ENCODE measurements at regions not wholly inside any gene's neighbourhood (a gene's known extent, or its start where the extent isn't known, plus 50 kb on each side); places are given as distances from the start of the nearest gene placed in this dataset.

GRCh38 chr14:26934151-26934550 is 336.3 kb upstream of the NOVA1 start:
- H3K36me3 ChIP-seq (ENCODE audit: control insufficient read depth in 3 of 3, insufficient read depth in 3 of 3, low read length in 3 of 3) = no peaks in the 10 kb centered on the region
- H3K4me1 ChIP-seq (ENCODE audit: control insufficient read depth in 3 of 3, insufficient read depth in 3 of 3, low read length in 3 of 3) = no peaks in the 10 kb centered on the region
- H3K4me3 ChIP-seq (ENCODE audit: low read length in 3 of 3) = no peak overlapping the region
- no peaks in the 10 kb centered on the region for H3K27me3 ChIP-seq (ENCODE audit: control insufficient read depth in 3 of 3, insufficient read depth in 3 of 3, low read length in 3 of 3)
- no peak overlapping the region for H3K9ac ChIP-seq (ENCODE audit: low read depth in 1 of 3, low read length in 3 of 3)
- no peaks in the 10 kb centered on the region for H3K9me3 ChIP-seq (ENCODE audit: control insufficient read depth in 3 of 3, low read length in 3 of 3)
- no peak overlapping the region for H3K27ac ChIP-seq (ENCODE audit: low read depth, low read length)

DNA sequence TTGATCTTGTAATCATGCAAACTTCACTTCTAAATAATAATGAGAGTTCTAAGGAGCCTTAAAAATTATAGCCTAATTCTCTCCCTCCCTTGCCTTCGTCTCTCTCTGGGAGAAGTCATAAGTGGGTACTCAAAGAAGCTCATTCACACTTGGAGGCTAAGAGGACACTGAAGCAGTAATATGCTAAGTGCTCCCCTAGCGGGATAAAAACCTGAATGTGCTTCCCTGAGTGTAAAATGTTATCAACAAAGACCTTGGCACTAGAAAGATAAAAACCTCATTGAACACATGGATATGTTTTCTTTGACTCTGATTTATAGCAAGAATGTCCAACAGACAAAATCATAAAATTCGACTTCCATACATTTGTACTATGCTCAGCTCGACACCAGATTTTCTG is 337.9 kb upstream of the NOVA1 start:
- Histone ChIP-seq H3K4me3 (ENCODE audit: low read length in 3 of 3) (no peak overlapping the region), H3K9ac (ENCODE audit: low read depth in 1 of 3, low read length in 3 of 3) (no peak overlapping the region), H3K27ac (ENCODE audit: low read depth, low read length) (no peak overlapping the region), H3K4me1 (ENCODE audit: control insufficient read depth in 3 of 3, insufficient read depth in 3 of 3, low read length in 3 of 3) (no peaks in the 10 kb centered on the region), H3K27me3 (ENCODE audit: control insufficient read depth in 3 of 3, insufficient read depth in 3 of 3, low read length in 3 of 3) (no peaks in the 10 kb centered on the region), H3K36me3 (ENCODE audit: control insufficient read depth in 3 of 3, insufficient read depth in 3 of 3, low read length in 3 of 3) (no peaks in the 10 kb centered on the region), H3K9me3 (ENCODE audit: control insufficient read depth in 3 of 3, low read length in 3 of 3) (peaks cover 0 to 3% (median 0%) of the 10 kb centered on the region in 3 donors)

DNA sequence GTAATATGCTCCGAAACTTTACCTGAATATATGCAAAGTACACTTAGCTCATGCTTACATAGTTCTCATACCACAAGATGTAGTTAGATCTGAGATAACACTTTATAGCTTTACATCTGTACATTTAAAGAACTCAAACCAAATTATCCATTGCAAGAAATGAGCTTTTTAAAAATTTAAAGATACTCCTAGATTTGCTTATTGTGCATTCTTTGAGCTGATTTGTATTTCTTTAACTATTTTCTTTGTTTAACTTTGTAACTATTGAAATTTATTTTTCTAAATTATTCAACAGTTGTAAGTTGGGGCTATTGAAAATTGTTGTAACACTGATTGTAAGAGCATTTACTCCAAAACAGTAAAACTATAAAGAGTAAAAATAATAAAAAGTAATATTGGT is 340.2 kb upstream of the NOVA1 start:
- Histone ChIP-seq H3K9me3 (ENCODE audit: control insufficient read depth in 3 of 3, low read length in 3 of 3) (peaks cover 0 to 3% (median 0%) of the 10 kb centered on the region in 3 donors), H3K27ac (ENCODE audit: low read depth, low read length) (no peak overlapping the region), H3K9ac (ENCODE audit: low read depth in 1 of 3, low read length in 3 of 3) (no peak overlapping the region), H3K4me3 (ENCODE audit: low read length in 3 of 3) (no peak overlapping the region), H3K27me3 (ENCODE audit: control insufficient read depth in 3 of 3, insufficient read depth in 3 of 3, low read length in 3 of 3) (no peaks in the 10 kb centered on the region), H3K36me3 (ENCODE audit: control insufficient read depth in 3 of 3, insufficient read depth in 3 of 3, low read length in 3 of 3) (no peaks in the 10 kb centered on the region), H3K4me1 (ENCODE audit: control insufficient read depth in 3 of 3, insufficient read depth in 3 of 3, low read length in 3 of 3) (no peaks in the 10 kb centered on the region)

- H3K4me1 ChIP-seq (ENCODE audit: control insufficient read depth in 3 of 3, insufficient read depth in 3 of 3, low read length in 3 of 3) = no peaks in the 10 kb centered on the region
- peaks cover 0 to 3% (median 0%) of the 10 kb centered on the region in 3 donors for H3K9me3 ChIP-seq (ENCODE audit: control insufficient read depth in 3 of 3, low read length in 3 of 3)
Measured at GRCh38 chr14:26939755-26940154, 341.9 kb upstream of the NOVA1 start.

GRCh38 chr14:26941521-26941920 is 343.7 kb upstream of the NOVA1 start:
- Histone ChIP-seq H3K9ac (ENCODE audit: low read depth in 1 of 3, low read length in 3 of 3) (no peak overlapping the region), H3K4me3 (ENCODE audit: low read length in 3 of 3) (no peak overlapping the region), H3K27me3 (ENCODE audit: control insufficient read depth in 3 of 3, insufficient read depth in 3 of 3, low read length in 3 of 3) (no peaks in the 10 kb centered on the region), H3K36me3 (ENCODE audit: control insufficient read depth in 3 of 3, insufficient read depth in 3 of 3, low read length in 3 of 3) (no peaks in the 10 kb centered on the region), H3K27ac (ENCODE audit: low read depth, low read length) (no peak overlapping the region), H3K4me1 (ENCODE audit: control insufficient read depth in 3 of 3, insufficient read depth in 3 of 3, low read length in 3 of 3) (no peaks in the 10 kb centered on the region), H3K9me3 (ENCODE audit: control insufficient read depth in 3 of 3, low read length in 3 of 3) (peaks cover 0 to 3% (median 0%) of the 10 kb centered on the region in 3 donors)

More at GRCh38 chr14:26939755-26940154, 341.9 kb upstream of the NOVA1 start:
- Histone ChIP-seq H3K4me3 (ENCODE audit: low read length in 3 of 3) (no peak overlapping the region), H3K9ac (ENCODE audit: low read depth in 1 of 3, low read length in 3 of 3) (no peak overlapping the region), H3K27ac (ENCODE audit: low read depth, low read length) (no peak overlapping the region), H3K36me3 (ENCODE audit: control insufficient read depth in 3 of 3, insufficient read depth in 3 of 3, low read length in 3 of 3) (no peaks in the 10 kb centered on the region), H3K27me3 (ENCODE audit: control insufficient read depth in 3 of 3, insufficient read depth in 3 of 3, low read length in 3 of 3) (no peaks in the 10 kb centered on the region)

DNA sequence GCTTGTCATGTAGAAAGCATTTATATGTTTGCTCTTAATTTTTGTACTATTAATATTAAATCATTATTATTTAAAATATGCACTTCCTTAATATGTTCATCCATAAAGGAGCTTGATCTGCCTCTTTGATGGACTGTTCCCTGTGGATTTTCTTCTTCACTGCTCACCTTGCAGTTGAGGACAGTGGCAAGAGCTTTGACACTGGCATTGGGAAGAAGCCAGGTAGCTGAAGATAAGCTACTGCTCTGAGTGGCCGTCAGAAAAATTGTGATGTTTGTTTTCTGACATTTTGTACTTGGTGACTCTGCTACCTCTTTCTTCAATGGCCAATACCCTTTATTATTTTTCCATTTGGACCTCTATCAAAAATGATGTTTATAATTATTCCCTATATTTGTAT is 349.4 kb upstream of the NOVA1 start:
- Histone ChIP-seq H3K27me3 (ENCODE audit: control insufficient read depth in 3 of 3, insufficient read depth in 3 of 3, low read length in 3 of 3) (no peaks in the 10 kb centered on the region), H3K9me3 (ENCODE audit: control insufficient read depth in 3 of 3, low read length in 3 of 3) (no peaks in the 10 kb centered on the region), H3K4me1 (ENCODE audit: control insufficient read depth in 3 of 3, insufficient read depth in 3 of 3, low read length in 3 of 3) (no peaks in the 10 kb centered on the region), H3K4me3 (ENCODE audit: low read length in 3 of 3) (no peak overlapping the region), H3K36me3 (ENCODE audit: control insufficient read depth in 3 of 3, insufficient read depth in 3 of 3, low read length in 3 of 3) (no peaks in the 10 kb centered on the region), H3K9ac (ENCODE audit: low read depth in 1 of 3, low read length in 3 of 3) (no peak overlapping the region), H3K27ac (ENCODE audit: low read depth, low read length) (no peak overlapping the region)

DNA sequence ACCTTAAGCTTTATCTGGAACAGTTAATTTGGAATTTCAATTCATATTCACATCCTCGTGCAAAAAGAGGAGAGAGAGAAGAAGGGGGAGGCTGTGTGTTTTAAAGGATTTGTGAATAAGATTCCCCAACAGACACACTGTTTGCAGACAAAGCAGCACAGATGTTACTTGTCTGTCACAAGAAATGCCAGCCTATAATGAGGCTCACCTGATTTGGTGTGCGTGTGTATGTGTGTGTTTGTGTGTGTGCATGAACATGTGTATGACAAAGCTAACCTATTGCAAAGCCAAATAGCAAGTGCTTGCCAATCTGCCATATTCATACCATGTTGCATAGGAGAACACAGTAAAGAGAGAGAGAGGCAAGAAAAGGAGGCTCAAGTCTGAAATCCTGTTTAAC is 361.6 kb upstream of the NOVA1 start:
- H3K27me3 ChIP-seq (ENCODE audit: control insufficient read depth in 3 of 3, insufficient read depth in 3 of 3, low read length in 3 of 3) = no peaks in the 10 kb centered on the region
- H3K9me3 ChIP-seq (ENCODE audit: control insufficient read depth in 3 of 3, low read length in 3 of 3) = no peaks in the 10 kb centered on the region
- H3K4me3 ChIP-seq (ENCODE audit: low read length in 3 of 3) = no peak overlapping the region
- no peaks in the 10 kb centered on the region for H3K36me3 ChIP-seq (ENCODE audit: control insufficient read depth in 3 of 3, insufficient read depth in 3 of 3, low read length in 3 of 3)
- no peak overlapping the region for H3K9ac ChIP-seq (ENCODE audit: low read depth in 1 of 3, low read length in 3 of 3)
- no peaks in the 10 kb centered on the region for H3K4me1 ChIP-seq (ENCODE audit: control insufficient read depth in 3 of 3, insufficient read depth in 3 of 3, low read length in 3 of 3)
- no peak overlapping the region for H3K27ac ChIP-seq (ENCODE audit: low read depth, low read length)

- H3K36me3 ChIP-seq (ENCODE audit: control insufficient read depth in 3 of 3, insufficient read depth in 3 of 3, low read length in 3 of 3) = no peaks in the 10 kb centered on the region
- H3K9ac ChIP-seq (ENCODE audit: low read depth in 1 of 3, low read length in 3 of 3) = no peak overlapping the region
- no peaks in the 10 kb centered on the region for H3K4me1 ChIP-seq (ENCODE audit: control insufficient read depth in 3 of 3, insufficient read depth in 3 of 3, low read length in 3 of 3)
- no peaks in the 10 kb centered on the region for H3K9me3 ChIP-seq (ENCODE audit: control insufficient read depth in 3 of 3, low read length in 3 of 3)
- no peaks in the 10 kb centered on the region for H3K27me3 ChIP-seq (ENCODE audit: control insufficient read depth in 3 of 3, insufficient read depth in 3 of 3, low read length in 3 of 3)
- H3K4me3 ChIP-seq (ENCODE audit: low read length in 3 of 3) = no peak overlapping the region
- H3K27ac ChIP-seq (ENCODE audit: low read depth, low read length) = no peak overlapping the region
Measured at GRCh38 chr14:26959972-26960660, 362.3 kb upstream of the NOVA1 start.

DNA sequence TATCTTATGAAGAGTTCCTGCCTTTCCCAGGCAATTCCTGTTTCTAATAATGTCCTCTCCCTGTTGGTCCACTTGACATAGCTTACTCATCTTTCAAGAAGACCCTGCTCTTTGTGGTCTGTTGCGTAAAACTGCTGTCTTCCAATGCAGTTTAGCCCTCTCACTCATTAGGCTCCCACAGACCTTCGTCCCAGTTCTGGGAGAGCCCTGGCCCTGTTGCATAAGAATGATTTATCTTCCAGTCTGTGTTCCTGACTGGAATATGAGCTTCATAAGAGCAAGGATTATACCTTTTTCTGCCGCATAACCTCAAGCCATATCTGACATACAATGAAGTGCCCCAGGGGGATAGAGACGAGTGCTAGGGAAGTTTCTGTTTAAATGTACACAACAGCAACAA is 365.9 kb upstream of the NOVA1 start:
- Histone ChIP-seq H3K4me1 (ENCODE audit: control insufficient read depth in 3 of 3, insufficient read depth in 3 of 3, low read length in 3 of 3) (no peaks in the 10 kb centered on the region), H3K36me3 (ENCODE audit: control insufficient read depth in 3 of 3, insufficient read depth in 3 of 3, low read length in 3 of 3) (no peaks in the 10 kb centered on the region), H3K9me3 (ENCODE audit: control insufficient read depth in 3 of 3, low read length in 3 of 3) (no peaks in the 10 kb centered on the region), H3K9ac (ENCODE audit: low read depth in 1 of 3, low read length in 3 of 3) (no peak overlapping the region), H3K27me3 (ENCODE audit: control insufficient read depth in 3 of 3, insufficient read depth in 3 of 3, low read length in 3 of 3) (no peaks in the 10 kb centered on the region), H3K4me3 (ENCODE audit: low read length in 3 of 3) (no peak overlapping the region), H3K27ac (ENCODE audit: low read depth, low read length) (no peak overlapping the region)

DNA sequence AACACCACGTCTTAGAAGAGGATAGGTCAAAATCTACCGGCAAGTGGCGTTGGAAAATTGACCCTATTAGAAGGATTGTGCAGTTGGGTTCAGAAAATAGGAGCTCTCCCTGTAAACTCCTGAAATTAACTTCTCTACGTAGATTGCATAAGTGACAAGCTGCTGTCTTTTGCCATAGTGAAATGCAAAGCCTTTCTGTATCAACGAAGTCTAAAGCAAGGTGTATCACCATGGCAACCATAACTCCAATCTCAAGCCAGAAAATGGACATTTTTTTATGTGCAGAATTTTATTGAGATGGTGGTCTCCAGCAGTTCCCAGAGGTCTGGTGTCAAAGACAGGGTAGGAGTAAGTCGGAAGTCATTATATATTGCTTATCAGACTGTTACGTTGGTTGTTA is 367.7 kb upstream of the NOVA1 start:
- H3K4me3 ChIP-seq (ENCODE audit: low read length in 3 of 3) = no peak overlapping the region
- no peak overlapping the region for H3K9ac ChIP-seq (ENCODE audit: low read depth in 1 of 3, low read length in 3 of 3)
- no peaks in the 10 kb centered on the region for H3K4me1 ChIP-seq (ENCODE audit: control insufficient read depth in 3 of 3, insufficient read depth in 3 of 3, low read length in 3 of 3)
- H3K36me3 ChIP-seq (ENCODE audit: control insufficient read depth in 3 of 3, insufficient read depth in 3 of 3, low read length in 3 of 3) = no peaks in the 10 kb centered on the region
- H3K27ac ChIP-seq (ENCODE audit: low read depth, low read length) = no peak overlapping the region
- H3K9me3 ChIP-seq (ENCODE audit: control insufficient read depth in 3 of 3, low read length in 3 of 3) = no peaks in the 10 kb centered on the region
- no peaks in the 10 kb centered on the region for H3K27me3 ChIP-seq (ENCODE audit: control insufficient read depth in 3 of 3, insufficient read depth in 3 of 3, low read length in 3 of 3)

Measured in skeletal muscle tissue (tissue), 3 donors.